B cell (primary cell): ENCODE measurements at regions not wholly inside any gene's neighbourhood (a gene's known extent, or its start where the extent isn't known, plus 50 kb on each side); places are given as distances from the start of the nearest gene placed in this dataset.

Experiments used
- ATAC-seq: fragments of 200-7000 bp; cut with Tn5 transposase; one replicate; pipeline ENCODE4 v1.10.0; 2021; ENCODE audit warnings: low read depth, mild to moderate bottlenecking, moderate number of reproducible peaks, moderate library complexity
- CTCF ChIA-PET: fragments of 350-600 bp; sonication (Branson Sonifier 250); formaldehyde crosslinking; loops from one replicate; lab custom pipeline; 2021; ENCODE audit warnings: antibody characterized with exemption, inconsistent platforms; lab: Charles Lee
- POLR2A ChIA-PET: fragments of 350-600 bp; sonication (Branson Sonifier 250); formaldehyde crosslinking; loops from one replicate; lab custom pipeline; 2021; ENCODE audit warnings: antibody characterized with exemption; lab: Charles Lee
- DNase-seq: peaks from one replicate; pipeline ENCODE4 v3.0.0; 2013
- H2AFZ ChIP-seq: 2 replicates; pipeline ENCODE4 v1.6.1; 2012; ENCODE audit warnings: mild to moderate bottlenecking, low read depth, low read length; ENCODE audit not compliant: insufficient read depth, poor library complexity, severe bottlenecking
- H3K27ac ChIP-seq, 2 donors: 1 replicate in 1 of 2; 2 replicates in 1 of 2; pipeline ENCODE4 v1.5.1; 2012 to 2013; ENCODE audit warnings: low read length in 2 of 2, mild to moderate bottlenecking in 2 of 2, moderate library complexity in 1 of 2
- H3K27me3 ChIP-seq, 4 experiments: fragments of 200-600 bp in 1 of 4; sonication (generic) in 1 of 4; replicated peaks in 1 of 4; 1 replicate in 2 of 4; 2 replicates in 2 of 4; pipeline versions ENCODE4 v1.6.1 to v1.7.0; 2013 to 2016; ENCODE audit warnings: low read length in 3 of 4, mild to moderate bottlenecking in 2 of 4, mixed read lengths in 1 of 4, moderate library complexity in 1 of 4; ENCODE audit not compliant: insufficient read depth in 4 of 4, control insufficient read depth in 3 of 4; ENCODE audit errors: control extremely low read depth in 1 of 4
- H3K36me3 ChIP-seq, 2 experiments: replicated peaks in 1 of 2; 1 replicate in 1 of 2; 2 replicates in 1 of 2; pipeline versions ENCODE4 v1.6.1 to v1.7.1; 2013; ENCODE audit warnings: low read length in 1 of 2; ENCODE audit not compliant: insufficient read depth in 2 of 2, control insufficient read depth in 1 of 2; ENCODE audit errors: control extremely low read depth in 1 of 2, extremely low read depth in 1 of 2
- H3K4me1 ChIP-seq, 2 donors: fragments of 200-600 bp in 1 of 2; sonication (generic) in 1 of 2; 1 replicate in 1 of 2; 2 replicates in 1 of 2; pipeline versions ENCODE4 v1.5.1 to v1.6.1; 2013 to 2017; ENCODE audit warnings: low read length in 2 of 2; ENCODE audit not compliant: control insufficient read depth in 2 of 2, insufficient read depth in 2 of 2
- H3K4me2 ChIP-seq: replicated peaks from 2 replicates; pipeline ENCODE3; 2012; ENCODE audit warnings: mild to moderate bottlenecking, low read depth, low read length; ENCODE audit not compliant: poor library complexity, severe bottlenecking
- H3K4me3 ChIP-seq, 5 experiments: fragments of 200-600 bp in 1 of 5; sonication (generic) in 1 of 5; 1 replicate in 3 of 5; 2 replicates in 2 of 5; pipeline versions ENCODE4 v1.5.1 to v1.7.0; 2011 to 2016; ENCODE audit warnings: low read length in 4 of 5, mild to moderate bottlenecking in 4 of 5, low read depth in 2 of 5, control low read depth in 1 of 5, moderate library complexity in 1 of 5; ENCODE audit not compliant: insufficient read depth in 1 of 5; ENCODE audit errors: control extremely low read depth in 1 of 5, extremely low read depth in 1 of 5
- H3K79me2 ChIP-seq: fragments of 200-600 bp; sonication (generic); one replicate; pipeline ENCODE4 v1.6.0; 2016; ENCODE audit warnings: low read length; ENCODE audit not compliant: control insufficient read depth, insufficient read depth
- H3K9ac ChIP-seq: fragments of 200-600 bp; sonication (generic); 2 replicates; pipeline ENCODE4 v1.6.1; 2017; ENCODE audit warnings: mild to moderate bottlenecking, low read length, moderate library complexity
- H3K9me3 ChIP-seq, 3 donors: one replicate each; pipeline versions ENCODE4 v1.6.1 to v1.7.1; 2013; ENCODE audit warnings: low read length in 2 of 3; ENCODE audit not compliant: control insufficient read depth in 2 of 3, insufficient read depth in 1 of 3; ENCODE audit errors: control extremely low read depth in 1 of 3
- H4K20me1 ChIP-seq: 2 replicates; pipeline ENCODE4 v1.6.0; 2012; ENCODE audit warnings: mild to moderate bottlenecking, low read length; ENCODE audit not compliant: insufficient read depth, control insufficient read depth, poor library complexity, severe bottlenecking
- H3K27ac Mint-ChIP-seq: one replicate; pipeline ENCODE4 v1.8.0; 2021; ENCODE audit warnings: mixed read lengths
- H3K27me3 Mint-ChIP-seq: one replicate; pipeline ENCODE4 v1.8.0; 2021; ENCODE audit warnings: mixed read lengths
- H3K4me1 Mint-ChIP-seq: one replicate; pipeline ENCODE4 v1.8.0; 2021; ENCODE audit warnings: mixed read lengths
- H3K4me3 Mint-ChIP-seq: one replicate; pipeline ENCODE4 v1.8.0; 2021; ENCODE audit warnings: mixed read lengths
- H3K9me3 Mint-ChIP-seq: one replicate; pipeline ENCODE4 v1.8.0; 2022; ENCODE audit warnings: mixed read lengths; ENCODE audit not compliant: insufficient read depth
- CTCF ChIP-seq: fragments of 200-600 bp; IDR thresholded peaks from one replicate; pipeline ENCODE4 v1.8.0; 2022; ENCODE audit warnings: antibody characterized with exemption, mild to moderate bottlenecking
- EZH2 ChIP-seq: IDR thresholded peaks from 2 replicates; pipeline ENCODE4 v1.6.1; 2012; ENCODE audit warnings: borderline replicate concordance, low read depth, mild to moderate bottlenecking, moderate library complexity, low read length; ENCODE audit not compliant: insufficient read depth, poor library complexity, severe bottlenecking
- WGBS: methylation state at CpG from one replicate; pipeline ENCODE4 v1.1.5; 2013; ENCODE audit warnings: missing lambda C conversion rate; ENCODE audit not compliant: insufficient coverage; 5-methylcytosine and 5-hydroxymethylcytosine counted together
- intact Hi-C: fragments of 100-400 bp; cut with micrococcal nuclease; formaldehyde crosslinking; loops from one replicate; pipeline ENCODE4 v1.10.0; 2022

GRCh38 chr12:75760573-75761294, 249.3 kb upstream of the KRR1 start:
- Histone ChIP-seq H3K79me2 (no peaks in the 10 kb centered on the region), H3K9ac (no peak overlapping the region), H3K27me3 (peaks cover 0 to 3% (median 0%) of the 10 kb centered on the region in 4 experiments), H3K4me1 (no peaks in the 10 kb centered on the region), H3K4me2 (no peak overlapping the region), H3K36me3 (no peaks in the 10 kb centered on the region), H3K9me3 (no peaks in the 10 kb centered on the region), H3K4me3 (no peak overlapping the region), H3K27ac (no peak overlapping the region), H4K20me1 (no peaks in the 10 kb centered on the region), H2AFZ (no peak overlapping the region)
- no peaks in the 10 kb centered on the region for H3K4me1 Mint-ChIP-seq
- DNase-seq (no peak), ATAC-seq (no peak)
- no peak overlapping the region for H3K27ac Mint-ChIP-seq
- intact Hi-C loops = no loop called here
- peaks cover 6% of the 10 kb centered on the region for H3K27me3 Mint-ChIP-seq
- WGBS = no CpG with 5 or more reads among the region's 7 CpGs
- H3K4me3 Mint-ChIP-seq = no peak overlapping the region
- H3K9me3 Mint-ChIP-seq = no peaks in the 10 kb centered on the region
- ChIA-PET POLR2A (no interaction called here), CTCF (no interaction called here)
- TF ChIP-seq CTCF (no peak), EZH2 (no peak)

- ATAC-seq (no peak), DNase-seq (no peak)
- ChIA-PET POLR2A (no interaction called here), CTCF (interaction anchor here (1.1 kb wide), 1 partner anchor 272 kb away, joined by 3 read pairs; the partner anchor contains the start of gene PHLDA1)
- Histone ChIP-seq H3K36me3 (no peaks in the 10 kb centered on the region), H3K4me2 (no peak overlapping the region), H3K9me3 (no peaks in the 10 kb centered on the region), H4K20me1 (no peaks in the 10 kb centered on the region), H3K27ac (no peak overlapping the region), H3K4me3 (no peak overlapping the region), H3K27me3 (no peaks in the 10 kb centered on the region), H3K4me1 (no peaks in the 10 kb centered on the region), H2AFZ (no peak overlapping the region), H3K79me2 (no peaks in the 10 kb centered on the region), H3K9ac (no peak overlapping the region)
- Mint-ChIP-seq H3K27ac (no peak overlapping the region), H3K4me3 (no peak overlapping the region), H3K27me3 (peaks cover 3% of the 10 kb centered on the region), H3K4me1 (no peaks in the 10 kb centered on the region), H3K9me3 (no peaks in the 10 kb centered on the region)
- TF ChIP-seq CTCF = no peak
- TF ChIP-seq EZH2 = no peak
- 100% methylated on average over 3 of the region's 3 CpGs for WGBS
- intact Hi-C loops = no loop called here
These were observed 248.6 kb upstream of the KRR1 start for GRCh38 chr12:75759842-75760572.
